GM13977 (cell line): ENCODE measurements at regions not wholly inside any gene's neighbourhood (a gene's known extent, or its start where the extent isn't known, plus 50 kb on each side); places are given as distances from the start of the nearest gene placed in this dataset.

ENCODE experiments used
- DNase-seq: peaks from one replicate; pipeline ENCODE4 v3.0.0; 2012; ENCODE audit warnings: low spot score
- CTCF ChIP-seq: IDR thresholded peaks from 2 replicates; pipeline ENCODE4 v1.5.1; 2012; ENCODE audit warnings: mild to moderate bottlenecking, control low read depth; ENCODE audit not compliant: insufficient read depth; ENCODE audit errors: extremely low read depth, missing control alignments
- in situ Hi-C: fragments of 300-500 bp; cut with MboI; formaldehyde crosslinking; loops from one replicate; pipeline ENCODE4 v1.12.0; 2022; ENCODE audit warnings: low sequenced_read_pairs, low pct_unique_long_range_greater_than_20kb, mixed read lengths, inconsistent platforms; ENCODE audit not compliant: unreplicated experiment

GRCh38 chr20:56859039-56859800 lies 230.1 kb downstream of the TFAP2C start:
- in situ Hi-C loops: no loop called here
- no peak for DNase-seq
- TF ChIP-seq CTCF: no peak

GRCh38 chr20:56859801-56860261 lies 230.7 kb downstream of the TFAP2C start:
- TF ChIP-seq CTCF: no peak
- in situ Hi-C loops: no loop called here
- DNase-seq: no peak

GRCh38 chr20:56860413-56860812 lies 231.3 kb downstream of the TFAP2C start:
- TF ChIP-seq CTCF: no peak
- in situ Hi-C loops: no loop called here
- no peak for DNase-seq

GRCh38 chr20:56861590-56861989 lies 232.5 kb downstream of the TFAP2C start:
- TF ChIP-seq CTCF: no peak
- DNase-seq: no peak
- in situ Hi-C loops: no loop called here

GRCh38 chr20:56865055-56865454 lies 235.9 kb downstream of the TFAP2C start:
- DNase-seq: no peak
- no peak for TF ChIP-seq CTCF

GRCh38 chr20:56867128-56867527 lies 238.0 kb downstream of the TFAP2C start:
- no peak for DNase-seq
- TF ChIP-seq CTCF: no peak
- in situ Hi-C loops: no loop called here

More at GRCh38 chr20:56865055-56865454, 235.9 kb downstream of the TFAP2C start:
- in situ Hi-C loops: no loop called here
